IPS-18a (cell line): ENCODE measurements at regions not wholly inside any gene's neighbourhood (a gene's known extent, or its start where the extent isn't known, plus 50 kb on each side); places are given as distances from the start of the nearest gene placed in this dataset.

Experiments
- H3K27ac ChIP-seq: one replicate; pipeline ENCODE4 v1.5.1; 2013; ENCODE audit warnings: low read length
- H3K27me3 ChIP-seq: one replicate; pipeline ENCODE4 v1.6.1; 2013; ENCODE audit warnings: mild to moderate bottlenecking, low read length; ENCODE audit not compliant: control insufficient read depth, insufficient read depth
- H3K36me3 ChIP-seq: one replicate; pipeline ENCODE4 v1.6.1; 2013; ENCODE audit warnings: low read depth, low read length; ENCODE audit not compliant: control insufficient read depth
- H3K4me1 ChIP-seq: one replicate; pipeline ENCODE4 v1.6.1; 2013; ENCODE audit warnings: low read depth, low read length; ENCODE audit not compliant: control insufficient read depth
- H3K4me3 ChIP-seq: one replicate; pipeline ENCODE4 v1.5.1; 2013; ENCODE audit warnings: low read length
- H3K9ac ChIP-seq: one replicate; pipeline ENCODE4 v1.6.1; 2013; ENCODE audit warnings: mild to moderate bottlenecking, low read length, moderate library complexity
- H3K9me3 ChIP-seq: one replicate; pipeline ENCODE4 v1.6.1; 2013; ENCODE audit warnings: low read depth, low read length; ENCODE audit not compliant: control insufficient read depth

DNA sequence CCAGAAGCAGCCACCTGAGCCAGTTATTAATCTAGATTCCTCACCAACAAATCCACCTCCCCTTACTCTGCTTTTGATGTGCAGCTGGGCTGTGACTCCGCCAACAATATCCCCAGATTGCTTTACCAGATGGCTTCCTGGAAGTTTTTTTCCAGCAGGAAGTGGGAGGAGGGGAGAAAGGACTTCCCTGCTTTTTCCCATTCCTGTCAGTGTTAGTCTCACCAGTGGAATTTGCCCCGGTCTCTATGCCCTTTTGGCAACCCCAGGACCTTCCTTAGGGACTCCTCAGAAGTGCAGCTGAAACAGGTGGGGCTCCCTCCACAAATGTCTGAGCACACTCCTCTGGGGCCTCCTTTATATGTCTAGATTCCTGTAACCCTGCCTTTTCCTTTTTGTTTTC is 465.2 kb upstream of the IGFBP7 start:
- H3K36me3 ChIP-seq: no peaks in the 10 kb centered on the region
- no peak overlapping the region for H3K27ac ChIP-seq
- H3K27me3 ChIP-seq: no peaks in the 10 kb centered on the region
- H3K9ac ChIP-seq: no peak overlapping the region
- H3K9me3 ChIP-seq: no peaks in the 10 kb centered on the region
- no peaks in the 10 kb centered on the region for H3K4me1 ChIP-seq
- H3K4me3 ChIP-seq: no peak overlapping the region

DNA sequence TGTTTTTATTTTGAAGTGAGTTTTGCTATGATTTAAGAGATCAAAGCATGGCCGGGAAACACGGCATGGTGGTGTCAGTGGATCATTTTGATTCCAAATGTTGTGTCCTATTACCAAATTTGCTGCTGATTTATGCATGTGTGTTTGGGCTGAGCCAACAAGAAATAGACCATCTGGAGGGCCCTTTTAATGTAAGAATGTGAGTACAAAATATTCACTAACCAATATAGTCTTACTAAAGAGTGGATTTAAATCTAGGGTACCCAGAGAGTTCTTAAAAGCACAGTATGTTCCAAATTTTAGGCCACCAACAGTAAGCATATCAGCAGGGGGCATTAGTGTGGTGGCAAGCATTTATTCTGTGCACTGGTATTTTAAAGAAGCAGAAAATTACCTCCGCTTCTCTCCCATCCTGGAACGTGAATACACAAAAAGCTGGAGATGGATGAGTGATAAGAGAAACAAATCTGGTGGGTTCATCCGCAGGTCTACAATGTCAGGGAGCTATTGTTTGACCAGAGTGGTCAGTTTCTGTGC is 444.4 kb upstream of the IGFBP7 start:
- H3K4me1 ChIP-seq: no peaks in the 10 kb centered on the region
- no peaks in the 10 kb centered on the region for H3K9me3 ChIP-seq
- H3K27ac ChIP-seq: no peak overlapping the region
- H3K27me3 ChIP-seq: no peaks in the 10 kb centered on the region
- no peak overlapping the region for H3K9ac ChIP-seq
- no peak overlapping the region for H3K4me3 ChIP-seq
- no peaks in the 10 kb centered on the region for H3K36me3 ChIP-seq

DNA sequence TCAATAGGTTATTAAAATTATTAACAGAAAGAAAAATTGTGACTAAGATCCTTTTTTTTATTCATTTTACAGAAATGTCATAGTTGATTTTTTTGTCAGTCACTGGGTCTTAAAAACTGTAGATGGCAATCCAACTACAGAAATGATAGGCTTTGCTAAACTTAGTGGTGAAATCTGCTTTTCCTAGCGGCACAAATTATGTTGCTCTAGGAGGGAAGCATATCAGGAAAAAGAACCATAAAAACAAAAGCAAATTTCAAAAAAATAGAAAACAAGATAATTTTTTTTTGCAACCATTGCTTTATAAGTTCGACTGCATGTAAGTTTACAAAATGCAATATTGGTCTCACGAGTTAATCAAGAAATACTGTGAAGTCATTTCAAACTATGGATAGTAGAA is 443.5 kb upstream of the IGFBP7 start:
- H3K27me3 ChIP-seq: no peaks in the 10 kb centered on the region
- H3K27ac ChIP-seq: no peak overlapping the region
- no peaks in the 10 kb centered on the region for H3K36me3 ChIP-seq
- no peak overlapping the region for H3K9ac ChIP-seq
- H3K9me3 ChIP-seq: no peaks in the 10 kb centered on the region
- H3K4me3 ChIP-seq: no peak overlapping the region
- no peaks in the 10 kb centered on the region for H3K4me1 ChIP-seq

- no peaks in the 10 kb centered on the region for H3K27me3 ChIP-seq
- no peaks in the 10 kb centered on the region for H3K9me3 ChIP-seq
- no peak overlapping the region for H3K9ac ChIP-seq
- no peak overlapping the region for H3K4me3 ChIP-seq
- H3K36me3 ChIP-seq: no peaks in the 10 kb centered on the region
- peaks cover 12% of the 10 kb centered on the region for H3K4me1 ChIP-seq
- no peak overlapping the region for H3K27ac ChIP-seq
Measured at GRCh38 chr4:57550198-57550597, 440.0 kb upstream of the IGFBP7 start.

GRCh38 chr4:57548856-57549255 is 438.7 kb upstream of the IGFBP7 start:
- no peaks in the 10 kb centered on the region for H3K27me3 ChIP-seq
- H3K4me3 ChIP-seq: no peak overlapping the region
- H3K4me1 ChIP-seq: peaks cover 21% of the 10 kb centered on the region
- no peak overlapping the region for H3K27ac ChIP-seq
- H3K36me3 ChIP-seq: no peaks in the 10 kb centered on the region
- no peaks in the 10 kb centered on the region for H3K9me3 ChIP-seq
- H3K9ac ChIP-seq: no peak overlapping the region

DNA sequence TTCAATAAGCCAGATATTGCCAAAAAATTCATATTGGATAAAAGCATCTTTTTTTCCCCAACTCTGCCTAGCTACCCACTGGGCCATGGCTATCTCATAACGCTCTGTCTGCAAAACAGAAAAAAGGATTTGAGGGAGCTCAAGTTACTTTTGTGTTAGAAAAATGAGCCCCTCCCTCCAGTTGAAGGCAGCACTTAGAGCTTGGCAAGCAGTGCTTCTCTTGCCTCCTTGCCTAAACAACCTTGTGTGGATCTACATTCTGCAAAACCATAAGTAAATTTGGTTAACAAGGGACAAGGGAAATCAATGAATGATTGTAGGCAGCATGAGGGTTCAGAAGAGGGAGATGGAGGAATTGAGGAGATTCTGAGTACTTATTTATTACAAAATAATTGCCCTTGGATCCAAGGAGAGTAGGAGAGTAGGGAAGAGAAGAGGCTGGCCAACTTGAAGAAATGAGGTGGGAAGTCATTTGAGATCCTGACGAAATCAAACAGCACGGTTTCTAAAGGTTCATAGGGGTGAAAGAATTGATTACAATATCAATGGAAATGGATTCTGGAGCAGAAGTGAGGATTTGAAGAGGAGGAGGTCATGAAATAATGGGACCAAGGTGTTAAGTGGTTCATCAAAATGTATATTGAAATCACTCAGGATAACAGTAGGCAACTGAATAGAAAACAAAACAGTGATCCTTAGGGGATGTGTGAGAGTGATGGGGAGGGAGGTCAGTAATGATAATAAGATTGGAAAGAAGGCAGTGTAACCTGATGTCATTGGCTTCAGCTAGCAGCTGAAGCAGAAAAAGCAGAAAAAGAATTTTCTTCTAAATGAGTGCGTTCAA is 434.8 kb upstream of the IGFBP7 start:
- Histone ChIP-seq H3K27ac (no peak overlapping the region), H3K9ac (no peak overlapping the region), H3K36me3 (no peaks in the 10 kb centered on the region)

DNA sequence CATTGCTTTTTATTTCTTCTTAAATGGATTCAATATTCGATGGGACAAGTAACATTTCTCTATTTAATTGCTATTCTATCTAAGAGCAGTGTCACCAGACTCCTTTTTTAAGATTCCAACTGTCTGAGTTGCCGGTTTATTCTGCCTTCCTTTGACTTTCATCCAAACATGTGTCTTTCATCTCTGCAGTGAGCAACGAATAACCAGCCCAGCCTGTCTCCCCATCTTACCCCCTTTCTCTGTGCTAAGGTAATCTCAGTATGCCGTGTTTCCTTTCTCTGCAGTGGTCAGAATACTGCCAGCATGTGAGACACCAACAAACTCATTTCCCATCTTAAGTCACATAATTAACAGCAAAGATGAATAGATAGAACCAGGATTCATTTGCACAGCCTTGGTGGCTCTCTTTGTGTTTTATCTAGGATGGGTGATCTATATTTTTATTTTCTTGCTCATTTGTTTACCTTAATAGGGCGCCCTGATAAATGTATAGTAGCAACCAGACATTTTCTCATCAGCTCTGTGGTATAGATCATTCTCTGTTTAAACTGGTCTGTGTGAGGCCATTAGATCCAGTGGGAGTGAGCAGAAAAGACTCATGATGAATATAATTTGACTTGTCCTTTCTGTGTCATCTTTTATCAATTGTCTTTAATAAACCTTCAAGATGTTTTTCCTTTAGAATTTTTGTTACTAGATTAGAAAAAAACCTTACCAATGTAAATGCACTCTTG is 394.8 kb upstream of the IGFBP7 start:
- no peaks in the 10 kb centered on the region for H3K27me3 ChIP-seq

More for the DNA sequence above, 434.8 kb upstream of the IGFBP7 start:
- no peaks in the 10 kb centered on the region for H3K27me3 ChIP-seq
- peaks cover 24% of the 10 kb centered on the region for H3K4me1 ChIP-seq
- H3K9me3 ChIP-seq: no peaks in the 10 kb centered on the region
- H3K4me3 ChIP-seq: no peak overlapping the region

GRCh38 chr4:57504139-57504538 is 394.0 kb upstream of the IGFBP7 start:
- Histone ChIP-seq H3K4me1 (no peaks in the 10 kb centered on the region), H3K4me3 (no peak overlapping the region), H3K27ac (no peak overlapping the region), H3K27me3 (no peaks in the 10 kb centered on the region), H3K36me3 (no peaks in the 10 kb centered on the region), H3K9ac (no peak overlapping the region), H3K9me3 (no peaks in the 10 kb centered on the region)

More for the DNA sequence above, 394.8 kb upstream of the IGFBP7 start:
- no peaks in the 10 kb centered on the region for H3K9me3 ChIP-seq
- no peaks in the 10 kb centered on the region for H3K4me1 ChIP-seq
- no peak overlapping the region for H3K9ac ChIP-seq
- no peak overlapping the region for H3K27ac ChIP-seq
- H3K4me3 ChIP-seq: no peak overlapping the region
- H3K36me3 ChIP-seq: no peaks in the 10 kb centered on the region

DNA sequence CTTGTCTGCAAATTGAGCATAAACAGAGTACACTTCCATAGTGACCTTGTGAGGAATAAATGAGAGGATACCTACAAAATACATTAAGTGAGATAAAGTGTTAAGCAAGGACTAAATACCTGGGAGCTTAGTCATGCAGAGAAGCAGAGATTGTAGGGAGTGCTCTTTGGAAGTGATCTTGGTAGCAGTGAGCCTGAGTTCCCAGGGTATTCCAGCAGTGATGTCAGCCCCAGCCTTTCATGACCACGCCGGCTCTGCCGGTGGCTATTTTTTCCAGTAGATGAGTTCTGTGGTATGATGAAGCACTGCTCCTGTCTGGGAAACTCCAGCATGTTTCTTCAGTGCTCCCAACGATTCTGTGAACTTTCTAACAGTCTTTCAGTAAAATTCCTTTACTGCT is 391.5 kb upstream of the IGFBP7 start:
- Histone ChIP-seq H3K36me3 (no peaks in the 10 kb centered on the region), H3K27me3 (no peaks in the 10 kb centered on the region), H3K9ac (no peak overlapping the region), H3K27ac (no peak overlapping the region), H3K4me1 (no peaks in the 10 kb centered on the region), H3K9me3 (no peaks in the 10 kb centered on the region), H3K4me3 (no peak overlapping the region)

GRCh38 chr4:57499786-57500185 is 389.6 kb upstream of the IGFBP7 start:
- no peaks in the 10 kb centered on the region for H3K27me3 ChIP-seq
- no peaks in the 10 kb centered on the region for H3K4me1 ChIP-seq
- H3K27ac ChIP-seq: no peak overlapping the region
- no peaks in the 10 kb centered on the region for H3K36me3 ChIP-seq
- H3K9ac ChIP-seq: no peak overlapping the region
- H3K4me3 ChIP-seq: no peak overlapping the region
- H3K9me3 ChIP-seq: no peaks in the 10 kb centered on the region

- Histone ChIP-seq H3K27me3 (no peaks in the 10 kb centered on the region), H3K4me1 (no peaks in the 10 kb centered on the region), H3K27ac (no peak overlapping the region), H3K36me3 (no peaks in the 10 kb centered on the region), H3K4me3 (no peak overlapping the region), H3K9ac (no peak overlapping the region), H3K9me3 (no peaks in the 10 kb centered on the region)
Measured at GRCh38 chr4:57498251-57498650, 388.1 kb upstream of the IGFBP7 start.
